Ovary (tissue), 7 donors: ENCODE measurements at regions not wholly inside any gene's neighbourhood (a gene's known extent, or its start where the extent isn't known, plus 50 kb on each side); places are given as distances from the start of the nearest gene placed in this dataset.

Experiments
- DNase-seq, 5 donors: peaks; one replicate each; pipeline ENCODE4 v3.0.0-alpha.2; 2019 to 2020
- H3K27ac ChIP-seq, 2 donors: fragments of 200-600 bp; one replicate each; pipeline versions ENCODE4 v1.5.1 to v1.8.0; 2019 to 2022
- H3K27me3 ChIP-seq: fragments of 200-600 bp; one replicate; pipeline ENCODE4 v1.8.0; 2022
- H3K36me3 ChIP-seq: fragments of 200-600 bp; sonication (generic); one replicate; pipeline ENCODE4 v1.5.1; 2019
- H3K4me1 ChIP-seq: one replicate; pipeline ENCODE4 v1.8.1; 2013; ENCODE audit warnings: mild to moderate bottlenecking, moderate library complexity; ENCODE audit not compliant: insufficient read depth
- H3K4me3 ChIP-seq: fragments of 200-600 bp; sonication (generic); one replicate; pipeline ENCODE4 v1.5.1; 2017
- H3K9me3 ChIP-seq, 2 donors: fragments of 200-600 bp in 1 of 2; sonication (generic) in 1 of 2; one replicate each; pipeline versions ENCODE4 v1.5.1 to v1.8.1; 2013 to 2019; ENCODE audit warnings: mild to moderate bottlenecking in 1 of 2, moderate library complexity in 1 of 2
- CTCF ChIP-seq, 3 donors: fragments of 450-650 bp in 2 of 3; fragments of 200-600 bp in 1 of 3; IDR thresholded peaks; one replicate each; pipeline versions ENCODE4 v1.5.1 to v1.8.0; 2016 to 2022; ENCODE audit warnings: antibody characterized with exemption in 3 of 3, mild to moderate bottlenecking in 1 of 3
- EP300 ChIP-seq: sonication (generic); formaldehyde crosslinking; IDR thresholded peaks from one replicate; pipeline ENCODE4 v1.6.1; 2017; ENCODE audit warnings: antibody characterized with exemption
- POLR2A ChIP-seq: fragments of 450-650 bp; IDR thresholded peaks from one replicate; pipeline ENCODE4 v1.6.1; 2017; ENCODE audit warnings: antibody characterized with exemption, mild to moderate bottlenecking, moderate library complexity
- WGBS, 3 donors: extraction: QIAGEN DNeasy Blood & Tissue Kit in 1 of 3; methylation state at CpG; one replicate each; pipeline versions ENCODE4 v1.1.5 to v1.1.7; 2013 to 2017; 5-methylcytosine and 5-hydroxymethylcytosine counted together
- intact Hi-C, 4 donors: fragments of 100-400 bp; cut with DNase I; formaldehyde crosslinking; loops; one replicate each; pipeline versions ENCODE4 v1.11.0 to v1.15.1; 2022 to 2023
- donor health status: DM: no; HTN: no; CAD: no; lungs with moderate emphysema.
- donor health status: DM: no; HTN: no; CAD: no.
- donor health status: Bipolar disorder and iron deficiency.
- donor health status: DM: no; HTN: no; CAD: no.
- donor health status: DM: yes; HTN: yes; CAD: no.

GRCh38 chr14:51546603-51547258 is 105.0 kb upstream of the FRMD6 start:
- no peak for DNase-seq
- Histone ChIP-seq H3K9me3 (no peaks in the 10 kb centered on the region), H3K4me3 (no peak overlapping the region), H3K4me1 (peaks cover 1% of the 10 kb centered on the region), H3K36me3 (no peaks in the 10 kb centered on the region), H3K27me3 (no peaks in the 10 kb centered on the region), H3K27ac (peak overlapping the region in 1 of 2 donors; percentile 9)
- WGBS, 3 donors, result 11 to 21% (median 16%) methylated on average over 2 of the region's 2 CpGs
- no peak for TF ChIP-seq CTCF (IDR thresholded peaks at IDR 0.05)
- no peak for TF ChIP-seq POLR2A
- no peak for TF ChIP-seq EP300
- intact Hi-C loops, result no loop called here

- 11 to 14% (median 12%) methylated on average over 3 of the region's 3 CpGs for WGBS, 3 donors
- no peak overlapping the region for H3K4me3 ChIP-seq
- TF ChIP-seq CTCF (IDR thresholded peaks at IDR 0.05) (no peak), EP300 (no peak), POLR2A (no peak)
- peaks cover 1% of the 10 kb centered on the region for H3K4me1 ChIP-seq
- H3K36me3 ChIP-seq, result no peaks in the 10 kb centered on the region
- DNase-seq, result peak; percentile 38 to 65 (median 47)
- intact Hi-C loops, result no loop called here
- peak overlapping the region in 1 of 2 donors; percentile 9 for H3K27ac ChIP-seq
- H3K27me3 ChIP-seq, result no peaks in the 10 kb centered on the region
- H3K9me3 ChIP-seq, result no peaks in the 10 kb centered on the region
Measured at GRCh38 chr14:51547260-51547659, 104.5 kb upstream of the FRMD6 start.

GRCh38 chr14:51547701-51548100 is 104.0 kb upstream of the FRMD6 start:
- no peaks in the 10 kb centered on the region for H3K27me3 ChIP-seq
- DNase-seq, result no peak
- peaks cover 1% of the 10 kb centered on the region for H3K4me1 ChIP-seq
- H3K4me3 ChIP-seq, result no peak overlapping the region
- WGBS, 3 donors, result 78 to 84% (median 79%) methylated on average over 2 of the region's 2 CpGs
- TF ChIP-seq CTCF (IDR thresholded peaks at IDR 0.05) (no peak), EP300 (no peak), POLR2A (no peak)
- H3K27ac ChIP-seq, result peak overlapping the region in 1 of 2 donors; percentile 9
- no peaks in the 10 kb centered on the region for H3K36me3 ChIP-seq
- intact Hi-C loops, result no loop called here
- H3K9me3 ChIP-seq, result no peaks in the 10 kb centered on the region

GRCh38 chr14:51548187-51548586 is 103.5 kb upstream of the FRMD6 start:
- intact Hi-C loops, result no loop called here
- H3K4me1 ChIP-seq, result peaks cover 1% of the 10 kb centered on the region
- TF ChIP-seq POLR2A, result no peak
- no peak for TF ChIP-seq EP300
- no peak for TF ChIP-seq CTCF (IDR thresholded peaks at IDR 0.05)
- 68 to 75% (median 72%) methylated on average over 4 of the region's 4 CpGs for WGBS, 3 donors
- H3K9me3 ChIP-seq, result no peaks in the 10 kb centered on the region
- DNase-seq, result no peak
- no peaks in the 10 kb centered on the region for H3K36me3 ChIP-seq
- no peaks in the 10 kb centered on the region for H3K27me3 ChIP-seq
- H3K4me3 ChIP-seq, result no peak overlapping the region
- no peak overlapping the region for H3K27ac ChIP-seq
